Activated CD4-positive, alpha-beta T cell treated with anti-CD3 and anti-CD28 coated beads, Interleukin-2, amount 50 U/mL, for 1 hour (primary cell): ENCODE measurements at regions not wholly inside any gene's neighbourhood (a gene's known extent, or its start where the extent isn't known, plus 50 kb on each side); places are given as distances from the start of the nearest gene placed in this dataset.
"Not testable (repeated sequence)": the region's sequence is repeated elsewhere in the genome, so short reads cannot be mapped to it uniquely, and the experiment has no call there.

ENCODE experiments used
- DNase-seq: peaks from one replicate; pipeline ENCODE4 v3.0.0-alpha.2; 2020

GRCh38 chr15:30470601-30471365 lies 56.7 kb upstream of the GOLGA8R start:
- peak; percentile 41 for DNase-seq

DNA sequence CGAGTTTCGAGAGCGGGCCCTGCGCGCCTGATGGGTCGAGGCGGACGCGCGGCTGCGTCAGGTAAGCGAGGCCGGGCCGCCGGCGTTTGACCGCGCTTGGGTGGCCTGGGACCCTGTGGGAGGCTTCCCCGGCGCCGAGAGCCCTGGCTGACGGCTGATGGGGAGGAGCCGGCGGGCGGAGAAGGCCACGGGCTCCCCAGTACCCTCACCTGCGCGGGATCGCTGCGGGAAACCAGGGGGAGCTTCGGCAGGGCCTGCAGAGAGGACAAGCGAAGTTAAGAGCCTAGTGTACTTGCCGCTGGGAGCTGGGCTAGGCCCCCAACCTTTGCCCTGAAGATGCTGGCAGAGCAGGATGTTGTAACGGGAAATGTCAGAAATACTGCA lies 57.3 kb upstream of the GOLGA8R start:
- DNase-seq = not testable (repeated sequence)

DNA sequence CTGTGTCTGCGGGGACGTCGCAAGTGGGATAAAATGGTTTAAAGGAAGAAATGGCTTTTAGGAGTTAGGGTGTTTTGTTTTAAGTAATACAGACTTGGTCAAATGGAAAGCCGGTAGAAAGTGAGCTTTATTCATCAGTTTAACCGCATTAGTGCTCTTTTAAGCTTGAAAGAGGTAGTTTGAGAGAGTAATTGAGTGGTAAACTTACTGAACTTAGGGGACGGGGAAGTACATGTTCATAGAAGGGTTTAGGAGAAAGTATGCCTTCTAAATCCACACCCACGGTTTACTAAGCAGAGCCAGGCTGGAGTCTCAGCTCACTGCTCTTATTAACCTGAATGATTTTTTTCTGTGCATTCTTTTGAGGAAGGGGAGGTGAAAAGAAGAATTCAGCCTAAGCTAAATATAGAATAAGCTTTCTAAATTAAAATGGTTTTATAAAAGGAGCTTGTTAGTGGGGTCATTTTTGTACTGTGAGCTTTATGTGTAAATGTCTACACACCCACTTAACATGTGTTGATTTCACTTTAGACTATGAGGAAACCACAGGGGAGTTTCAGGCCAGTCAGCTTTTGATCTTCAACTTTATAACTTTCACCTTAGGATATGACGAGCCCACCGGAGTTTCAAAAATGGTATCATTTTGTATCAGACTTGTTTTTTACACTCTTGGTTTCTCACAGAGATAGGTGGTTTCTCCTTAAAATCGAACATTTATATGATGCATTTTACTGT lies 57.9 kb upstream of the GOLGA8R start:
- DNase-seq = not testable (repeated sequence)

DNA sequence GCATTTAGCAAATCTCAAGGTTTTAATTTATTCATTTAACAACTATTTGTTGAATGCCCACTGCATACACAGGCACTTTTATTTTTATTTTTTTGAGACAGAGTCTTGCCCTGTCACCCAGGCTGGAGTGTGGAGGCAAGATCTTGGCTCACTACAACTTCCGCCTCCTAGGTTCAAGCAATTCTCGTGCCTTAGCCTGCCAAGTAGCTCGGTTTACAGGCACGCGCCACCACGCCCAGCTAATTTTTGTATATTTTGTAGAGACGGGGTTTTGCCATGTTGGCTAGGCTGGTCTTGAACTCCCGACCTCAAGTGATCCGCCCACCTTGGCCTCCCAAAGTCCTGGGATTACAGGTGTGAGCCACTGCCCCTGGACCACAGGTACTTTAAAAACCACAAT lies 67.0 kb upstream of the GOLGA8Q start:
- not testable (repeated sequence) for DNase-seq

DNA sequence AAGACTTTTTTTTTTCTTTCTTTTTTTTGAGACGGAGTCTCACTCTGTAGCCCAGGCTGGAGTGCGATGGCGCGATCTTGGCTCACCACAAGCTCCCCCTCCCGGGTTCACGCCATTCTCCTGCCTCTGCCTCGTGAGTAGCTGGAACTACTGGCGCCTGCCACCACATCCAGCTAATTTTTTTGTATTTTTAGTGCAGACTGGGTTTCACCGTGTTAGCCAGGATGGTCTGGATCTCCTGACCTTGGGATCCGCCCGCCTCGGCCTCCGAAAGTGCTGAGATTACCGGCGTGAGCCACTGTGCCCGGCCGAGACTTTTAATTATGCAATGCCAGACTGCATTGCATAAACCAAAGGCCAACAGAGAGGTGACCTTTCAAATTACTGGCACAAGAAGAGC lies 62.6 kb upstream of the GOLGA8Q start:
- not testable (repeated sequence) for DNase-seq

GRCh38 chr15:30490334-30490733 lies 61.5 kb upstream of the GOLGA8Q start:
- DNase-seq = not testable (repeated sequence)

DNA sequence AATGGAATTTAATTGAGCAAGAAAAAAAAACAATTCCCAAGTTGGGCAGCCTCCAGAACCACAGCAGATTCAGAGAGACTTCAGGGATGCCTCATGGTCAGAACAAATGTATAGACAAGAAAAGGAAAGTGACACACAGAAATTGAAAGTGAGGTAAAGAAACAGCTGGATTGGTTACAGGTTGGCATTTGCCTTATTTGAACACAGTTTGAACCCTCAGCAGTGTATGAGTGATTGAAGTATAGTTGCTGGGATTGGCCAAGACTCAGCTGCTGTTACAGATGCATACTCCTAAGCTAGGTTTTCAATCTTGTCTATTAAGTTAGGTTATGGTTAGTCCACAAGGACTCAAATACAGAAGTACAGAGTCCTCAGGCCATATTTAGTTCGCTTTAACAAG lies 57.9 kb upstream of the GOLGA8Q start:
- not testable (repeated sequence) for DNase-seq

DNA sequence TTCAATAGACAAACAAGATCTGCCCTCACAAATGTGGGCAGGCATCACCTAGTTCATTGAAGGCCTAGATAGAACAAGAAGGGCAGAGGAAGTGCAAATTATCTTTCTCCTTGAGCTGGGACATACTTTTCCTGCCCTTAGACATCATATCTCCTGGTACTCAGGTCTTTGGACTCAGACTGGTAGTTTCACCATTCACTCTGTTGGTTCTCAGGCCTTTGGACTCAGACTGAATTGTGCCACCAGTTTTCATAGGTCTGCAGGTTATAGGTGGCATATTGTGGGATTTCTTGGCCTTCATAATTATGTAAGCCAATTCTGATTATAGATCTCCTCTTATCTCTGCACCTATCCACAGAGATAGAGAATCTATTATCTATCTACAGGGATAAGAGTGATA lies 54.6 kb upstream of the GOLGA8Q start:
- not testable (repeated sequence) for DNase-seq

GRCh38 chr15:30499233-30499632 lies 52.6 kb upstream of the GOLGA8Q start:
- not testable (repeated sequence) for DNase-seq

- not testable (repeated sequence) for DNase-seq
These were observed 51.3 kb upstream of the GOLGA8Q start for GRCh38 chr15:30500511-30500910.
